H9 (cell line): ENCODE measurements at regions not wholly inside any gene's neighbourhood (a gene's known extent, or its start where the extent isn't known, plus 50 kb on each side); places are given as distances from the start of the nearest gene placed in this dataset.

Experiments used
- DNase-seq: peaks from one replicate; pipeline ENCODE4 v3.0.0-alpha.2; 2017
- H2AFZ ChIP-seq: one replicate; pipeline ENCODE4 v1.6.1; 2013; ENCODE audit warnings: mild to moderate bottlenecking, low read length, control low read depth, moderate library complexity
- H2AK5ac ChIP-seq: 2 replicates; pipeline ENCODE4 v1.6.1; 2013; ENCODE audit warnings: low read length, control low read depth, mixed read lengths; ENCODE audit not compliant: insufficient read length
- H2BK120ac ChIP-seq: one replicate; pipeline ENCODE4 v1.6.1; 2013; ENCODE audit warnings: low read depth, mild to moderate bottlenecking, low read length, control low read depth, inconsistent platforms; ENCODE audit not compliant: poor library complexity, severe bottlenecking
- H2BK12ac ChIP-seq: 2 replicates; pipeline ENCODE4 v1.6.1; 2013; ENCODE audit warnings: low read length, control low read depth, mixed read lengths, low read depth; ENCODE audit not compliant: insufficient read length
- H2BK15ac ChIP-seq: 2 replicates; pipeline ENCODE4 v1.6.1; 2013; ENCODE audit warnings: low read depth, low read length, control low read depth
- H2BK20ac ChIP-seq: one replicate; pipeline ENCODE4 v1.6.1; 2013; ENCODE audit warnings: low read depth, mild to moderate bottlenecking, low read length, control low read depth, inconsistent platforms; ENCODE audit not compliant: poor library complexity, severe bottlenecking
- H2BK5ac ChIP-seq: 2 replicates; pipeline ENCODE4 v1.6.1; 2013; ENCODE audit warnings: low read length, control low read depth, mixed read lengths; ENCODE audit not compliant: insufficient read length
- H3K14ac ChIP-seq: 2 replicates; pipeline ENCODE4 v1.6.1; 2013; ENCODE audit warnings: low read length, control low read depth; ENCODE audit not compliant: insufficient read depth
- H3K18ac ChIP-seq: 2 replicates; pipeline ENCODE4 v1.6.1; 2013; ENCODE audit warnings: low read depth, mild to moderate bottlenecking, mixed read lengths, low read length, control low read depth; ENCODE audit not compliant: insufficient read length
- H3K23ac ChIP-seq: 2 replicates; pipeline ENCODE4 v1.6.1; 2013; ENCODE audit warnings: low read length, control low read depth, mixed read lengths, low read depth; ENCODE audit not compliant: insufficient read length
- H3K23me2 ChIP-seq: 2 replicates; pipeline ENCODE4 v1.6.1; 2013; ENCODE audit warnings: low read depth, mild to moderate bottlenecking, mixed read lengths, low read length, control low read depth; ENCODE audit not compliant: insufficient read length, poor library complexity, severe bottlenecking
- H3K27ac ChIP-seq: 2 replicates; pipeline ENCODE4 v1.5.1; 2013; ENCODE audit warnings: low read length, control low read depth, mixed read lengths, low read depth; ENCODE audit not compliant: insufficient read length
- H3K27me3 ChIP-seq: 2 replicates; pipeline ENCODE4 v1.6.1; 2013; ENCODE audit warnings: low read length, control low read depth, inconsistent platforms; ENCODE audit not compliant: insufficient read depth
- H3K4ac ChIP-seq: 2 replicates; pipeline ENCODE4 v1.6.1; 2013; ENCODE audit warnings: low read depth, mild to moderate bottlenecking, control low read depth, inconsistent platforms, low read length, moderate library complexity
- H3K4me1 ChIP-seq: 2 replicates; pipeline ENCODE4 v1.6.1; 2013; ENCODE audit warnings: low read length, control low read depth, inconsistent platforms; ENCODE audit not compliant: insufficient read depth
- H3K4me2 ChIP-seq: 2 replicates; pipeline ENCODE4 v1.6.1; 2013; ENCODE audit warnings: low read length, control low read depth, mixed read lengths; ENCODE audit not compliant: insufficient read length, insufficient read depth
- H3K56ac ChIP-seq: 2 replicates; pipeline ENCODE4 v1.6.1; 2013; ENCODE audit warnings: low read depth, mild to moderate bottlenecking, mixed read lengths, low read length, control low read depth; ENCODE audit not compliant: insufficient read length
- H3K79me1 ChIP-seq: 2 replicates; pipeline ENCODE4 v1.6.1; 2013; ENCODE audit warnings: low read depth, mild to moderate bottlenecking, moderate library complexity, low read length, control low read depth, inconsistent platforms; ENCODE audit not compliant: insufficient read depth, poor library complexity, severe bottlenecking
- H3K79me2 ChIP-seq: 2 replicates; pipeline ENCODE4 v1.6.1; 2013; ENCODE audit warnings: low read length, control low read depth, inconsistent platforms; ENCODE audit not compliant: insufficient read depth
- H3K9ac ChIP-seq: 2 replicates; pipeline ENCODE4 v1.6.1; 2013; ENCODE audit warnings: low read length, control low read depth, mixed read lengths; ENCODE audit not compliant: insufficient read length; ENCODE audit errors: extremely low read depth
- H3K9me3 ChIP-seq: one replicate; pipeline ENCODE4 v1.6.1; 2013; ENCODE audit warnings: low read depth, low read length, inconsistent platforms; ENCODE audit not compliant: control insufficient read depth
- H3T11ph ChIP-seq: one replicate; pipeline ENCODE4 v1.6.1; 2013; ENCODE audit warnings: mild to moderate bottlenecking, low read length, control low read depth, inconsistent platforms
- H4K20me1 ChIP-seq: one replicate; pipeline ENCODE4 v1.6.1; 2013; ENCODE audit not compliant: control insufficient read depth, insufficient read length, insufficient read depth
- H4K5ac ChIP-seq: 2 replicates; pipeline ENCODE4 v1.6.1; 2013; ENCODE audit warnings: low read depth, mild to moderate bottlenecking, mixed read lengths, low read length, control low read depth; ENCODE audit not compliant: insufficient read length
- H4K8ac ChIP-seq: replicated peaks from 2 replicates; pipeline ENCODE4 v1.6.1; 2013; ENCODE audit warnings: low read length, control low read depth, mixed read lengths, low read depth; ENCODE audit not compliant: insufficient read length
- H4K91ac ChIP-seq: 2 replicates; pipeline ENCODE4 v1.6.1; 2013; ENCODE audit warnings: low read depth, mild to moderate bottlenecking, moderate library complexity, mixed read lengths, low read length, control low read depth; ENCODE audit not compliant: insufficient read length
- H3K27ac Mint-ChIP-seq, 3 experiments: 2 replicates in 2 of 3; 3 replicates in 1 of 3; pipeline ENCODE4 v1.8.0; 2020 to 2021; ENCODE audit warnings: mixed read lengths in 3 of 3, mild to moderate bottlenecking in 1 of 3, moderate library complexity in 1 of 3
- H3K27me3 Mint-ChIP-seq: 2 replicates; pipeline ENCODE4 v1.8.0; 2021; ENCODE audit warnings: low read depth, mild to moderate bottlenecking, moderate library complexity, mixed read lengths
- H3K36me3 Mint-ChIP-seq, 3 experiments: 2 replicates in 2 of 3; 3 replicates in 1 of 3; pipeline ENCODE4 v1.8.0; 2020 to 2021; ENCODE audit warnings: low read depth in 3 of 3, mixed read lengths in 3 of 3; ENCODE audit not compliant: insufficient read depth in 1 of 3
- H3K4me1 Mint-ChIP-seq, 2 experiments: 2 replicates each; pipeline ENCODE4 v1.8.0; 2020; ENCODE audit warnings: mixed read lengths in 2 of 2
- H3K4me3 Mint-ChIP-seq, 2 experiments: 2 replicates in 1 of 2; 3 replicates in 1 of 2; pipeline ENCODE4 v1.8.0; 2020 to 2021; ENCODE audit warnings: mild to moderate bottlenecking in 2 of 2, mixed read lengths in 2 of 2, moderate library complexity in 1 of 2
- H3K9me3 Mint-ChIP-seq, 2 experiments: 2 replicates in 1 of 2; 3 replicates in 1 of 2; pipeline ENCODE4 v1.8.0; 2020; ENCODE audit warnings: mild to moderate bottlenecking in 2 of 2, mixed read lengths in 2 of 2, moderate library complexity in 1 of 2
- WGBS: extraction: QIAGEN DNeasy Blood & Tissue Kit; methylation state at CpG from one replicate; pipeline ENCODE4 v1.1.7; 2013; ENCODE audit warnings: missing lambda C conversion rate, low lambda C conversion rate, mixed read lengths; ENCODE audit not compliant: insufficient read length; ENCODE audit errors: extremely low coverage; 5-methylcytosine and 5-hydroxymethylcytosine counted together
- TF ChIP-seq, protein P1 (sequence below): fragments of 200-600 bp; sonication (generic); conservative IDR thresholded peaks from 3 replicates; pipeline ENCODE4 v1.8.0; 2021; ENCODE audit warnings: antibody characterized with exemption, mild to moderate bottlenecking

DNA sequence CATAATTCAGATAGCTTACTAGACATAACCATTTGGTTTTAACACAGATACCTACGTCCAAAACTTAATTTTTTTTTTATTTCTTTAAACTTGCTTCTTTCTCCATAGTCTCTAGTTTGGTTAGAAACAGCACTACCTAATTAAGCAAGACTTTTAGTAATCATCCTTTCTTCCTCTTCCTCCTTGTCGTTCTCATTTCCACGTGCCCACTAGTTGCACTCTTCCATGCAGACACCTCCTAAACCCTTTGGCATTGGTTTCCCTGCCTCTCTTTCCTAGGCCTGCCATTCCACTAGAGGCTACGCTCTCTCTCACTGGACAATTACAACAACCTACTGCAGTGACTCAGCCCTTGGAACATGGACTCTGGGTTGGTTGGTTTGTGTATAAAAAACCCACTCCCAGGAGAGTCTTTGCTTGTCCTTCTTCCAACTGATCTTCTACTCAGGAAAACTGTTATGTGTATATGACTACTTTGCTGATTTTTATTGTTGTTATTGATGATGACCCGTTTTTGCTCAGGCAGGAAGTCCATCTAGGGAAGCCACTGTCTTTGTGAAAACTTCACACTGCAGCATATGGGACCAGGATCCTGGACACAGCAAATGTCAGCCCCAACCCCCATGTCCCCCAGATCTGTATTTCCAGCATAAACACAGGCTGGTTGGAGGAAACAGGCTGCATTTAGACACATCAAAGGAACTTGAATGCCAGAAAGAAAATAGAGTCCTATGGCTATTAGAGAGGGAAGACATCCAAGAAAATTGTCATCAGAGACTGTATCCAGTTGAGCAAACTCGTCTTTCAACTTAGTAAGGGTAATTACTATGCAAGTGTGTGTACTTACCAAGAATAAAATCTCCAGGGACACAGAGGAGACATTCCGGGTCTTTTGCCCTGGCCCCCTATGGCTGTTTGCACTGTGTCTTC, 503.2 kb downstream of the GADD45G start:
- Histone ChIP-seq H2BK15ac (no peak overlapping the region), H2BK12ac (no peak overlapping the region), H3K56ac (no peak overlapping the region), H2BK20ac (no peak overlapping the region), H4K91ac (no peak overlapping the region), H3K4ac (no peak overlapping the region), H3K4me2 (no peak overlapping the region), H3K4me1 (no peaks in the 10 kb centered on the region), H3K79me1 (no peaks in the 10 kb centered on the region), H3K9me3 (no peaks in the 10 kb centered on the region), H3K14ac (no peak overlapping the region), H3K18ac (no peak overlapping the region), H2BK5ac (no peak overlapping the region), H3K27me3 (no peaks in the 10 kb centered on the region), H3T11ph (no peak overlapping the region), H2BK120ac (no peak overlapping the region), H4K20me1 (no peaks in the 10 kb centered on the region), H2AK5ac (no peak overlapping the region), H2AFZ (no peak overlapping the region), H3K23ac (no peak overlapping the region), H3K79me2 (no peaks in the 10 kb centered on the region), H3K23me2 (no peaks in the 10 kb centered on the region), H3K9ac (no peak overlapping the region), H4K8ac (no peak overlapping the region), H3K27ac (no peak overlapping the region), H4K5ac (no peak overlapping the region)
- Mint-ChIP-seq H3K9me3 (peaks cover 8 to 9% of the 10 kb centered on the region in 2 experiments; a peak in 3 of 5 replicates), H3K27ac (no peak overlapping the region; a peak in 2 of 7 replicates), H3K36me3 (no peaks in the 10 kb centered on the region; a peak in 1 of 7 replicates), H3K4me1 (no peaks in the 10 kb centered on the region), H3K27me3 (peaks cover under 1% of the 10 kb centered on the region), H3K4me3 (no peak overlapping the region)
- TF ChIP-seq, protein P1, sequence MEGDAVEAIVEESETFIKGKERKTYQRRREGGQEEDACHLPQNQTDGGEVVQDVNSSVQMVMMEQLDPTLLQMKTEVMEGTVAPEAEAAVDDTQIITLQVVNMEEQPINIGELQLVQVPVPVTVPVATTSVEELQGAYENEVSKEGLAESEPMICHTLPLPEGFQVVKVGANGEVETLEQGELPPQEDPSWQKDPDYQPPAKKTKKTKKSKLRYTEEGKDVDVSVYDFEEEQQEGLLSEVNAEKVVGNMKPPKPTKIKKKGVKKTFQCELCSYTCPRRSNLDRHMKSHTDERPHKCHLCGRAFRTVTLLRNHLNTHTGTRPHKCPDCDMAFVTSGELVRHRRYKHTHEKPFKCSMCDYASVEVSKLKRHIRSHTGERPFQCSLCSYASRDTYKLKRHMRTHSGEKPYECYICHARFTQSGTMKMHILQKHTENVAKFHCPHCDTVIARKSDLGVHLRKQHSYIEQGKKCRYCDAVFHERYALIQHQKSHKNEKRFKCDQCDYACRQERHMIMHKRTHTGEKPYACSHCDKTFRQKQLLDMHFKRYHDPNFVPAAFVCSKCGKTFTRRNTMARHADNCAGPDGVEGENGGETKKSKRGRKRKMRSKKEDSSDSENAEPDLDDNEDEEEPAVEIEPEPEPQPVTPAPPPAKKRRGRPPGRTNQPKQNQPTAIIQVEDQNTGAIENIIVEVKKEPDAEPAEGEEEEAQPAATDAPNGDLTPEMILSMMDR = no peak
- no CpG with 5 or more reads among the region's 7 CpGs for WGBS
- DNase-seq = no peak
